GM18498 (cell line): ENCODE measurements at regions not wholly inside any gene's neighbourhood (a gene's known extent, or its start where the extent isn't known, plus 50 kb on each side); places are given as distances from the start of the nearest gene placed in this dataset.

ENCODE experiments used
- ATAC-seq: cut with Tn5 transposase; IDR thresholded peaks from one replicate; pipeline ENCODE4 v1.9.1; 2021; ENCODE audit warnings: mild to moderate bottlenecking, moderate library complexity; ENCODE audit not compliant: unreplicated experiment

- no peak for ATAC-seq
Observed at GRCh38 chr5:103962023-103962422, 399.4 kb upstream of the NUDT12 start.

GRCh38 chr5:103953601-103954382 is 391.2 kb upstream of the NUDT12 start:
- ATAC-seq: no peak

GRCh38 chr5:103951776-103952175 is 389.2 kb upstream of the NUDT12 start:
- no peak for ATAC-seq

- ATAC-seq: no peak
Observed at GRCh38 chr5:103943230-103943629, 380.6 kb upstream of the NUDT12 start.

- no peak for ATAC-seq
Observed at GRCh38 chr5:103942587-103943186, 380.1 kb upstream of the NUDT12 start.

- ATAC-seq: no peak
Observed at GRCh38 chr5:103941596-103941995, 379.0 kb upstream of the NUDT12 start.

- no peak for ATAC-seq
Observed at GRCh38 chr5:103938146-103938695, 375.6 kb upstream of the NUDT12 start.

GRCh38 chr5:103929338-103930013 is 366.9 kb upstream of the NUDT12 start:
- ATAC-seq: no peak

GRCh38 chr5:103927739-103928138 is 365.1 kb upstream of the NUDT12 start:
- ATAC-seq: no peak

- no peak for ATAC-seq
Observed at GRCh38 chr5:103923616-103924168, 361.1 kb upstream of the NUDT12 start.

- no peak for ATAC-seq
Observed at GRCh38 chr5:103919506-103919905, 356.9 kb upstream of the NUDT12 start.

- ATAC-seq: no peak
Observed at GRCh38 chr5:103918668-103919367, 356.2 kb upstream of the NUDT12 start.

- no peak for ATAC-seq
Observed at GRCh38 chr5:103915081-103915480, 352.5 kb upstream of the NUDT12 start.

GRCh38 chr5:103910786-103911185 is 348.2 kb upstream of the NUDT12 start:
- ATAC-seq: no peak

GRCh38 chr5:103910011-103910410 is 347.4 kb upstream of the NUDT12 start:
- no peak for ATAC-seq

- no peak for ATAC-seq
Observed at GRCh38 chr5:103909391-103909790, 346.8 kb upstream of the NUDT12 start.

- ATAC-seq: no peak
Observed at GRCh38 chr5:103908336-103909080, 345.9 kb upstream of the NUDT12 start.

GRCh38 chr5:103907001-103907400 is 344.4 kb upstream of the NUDT12 start:
- no peak for ATAC-seq

GRCh38 chr5:103904651-103905050 is 342.1 kb upstream of the NUDT12 start:
- ATAC-seq: no peak

- ATAC-seq: no peak
Observed at GRCh38 chr5:103902893-103903292, 340.3 kb upstream of the NUDT12 start.
